ENCODE measurements at regions not wholly inside any gene's neighbourhood (a gene's known extent, or its start where the extent isn't known, plus 50 kb on each side); places are given as distances from the start of the nearest gene placed in this dataset.

DNA sequence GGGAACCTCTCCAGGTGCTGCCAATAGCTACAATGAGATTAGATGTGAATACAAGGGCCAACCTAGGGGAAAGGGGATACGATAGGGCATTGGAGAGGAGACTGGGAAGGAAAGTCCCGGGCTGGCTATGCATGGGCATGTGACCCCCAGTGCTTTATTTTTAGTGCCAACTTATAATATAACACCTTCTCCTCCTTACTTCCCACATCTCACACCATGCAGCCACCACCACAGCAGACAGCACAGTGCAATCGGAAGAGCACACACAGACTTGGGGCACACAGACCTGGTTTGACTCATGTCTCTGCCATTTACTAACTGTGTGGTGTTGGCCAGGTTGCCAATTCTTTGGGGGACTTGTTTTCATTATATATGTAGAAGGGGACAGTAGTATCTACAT lies 85.4 kb downstream of the TOMM20 start:
- no peaks in the 10 kb centered on the region for H3K27me3 ChIP-seq
- H3K36me3 ChIP-seq: no peaks in the 10 kb centered on the region
- H3K27ac ChIP-seq: no peak overlapping the region
- ATAC-seq: no peak
- H3K4me3 ChIP-seq: no peak overlapping the region
- H3K4me1 ChIP-seq: peaks cover 0 to 15% (median 8%) of the 10 kb centered on the region in 3 donors
- no peak for TF ChIP-seq POLR2A (IDR thresholded peaks at IDR 0.05)
- 80 to 93% methylated on average over 1 to 3 of the region's 3 CpGs for whole genome bisulfite sequencing, 2 donors (ENCODE audit: low coverage in 1 of 2)
- no peaks in the 10 kb centered on the region for H3K9me3 ChIP-seq

DNA sequence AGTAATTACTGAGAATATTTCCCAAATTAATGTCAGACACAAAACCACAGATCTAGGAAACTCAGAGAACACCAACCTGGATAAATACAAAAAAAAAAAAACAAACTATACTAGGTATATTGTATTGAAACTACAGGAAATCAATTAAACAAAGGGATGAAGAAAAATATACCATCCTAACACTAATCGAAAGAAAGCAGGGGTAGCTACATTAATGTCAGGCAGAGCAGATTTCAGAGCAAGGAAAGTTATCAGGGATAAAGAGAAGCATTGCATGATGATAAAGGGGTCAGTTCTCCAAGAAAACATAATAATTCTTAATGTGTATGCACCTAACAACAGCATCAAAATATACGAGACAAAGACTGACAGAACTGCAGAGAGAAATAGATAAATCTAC lies 89.9 kb downstream of the TOMM20 start:
- no peak for ATAC-seq
- Histone ChIP-seq H3K27me3 (no peaks in the 10 kb centered on the region), H3K4me3 (no peak overlapping the region), H3K4me1 (no peaks in the 10 kb centered on the region), H3K9me3 (no peaks in the 10 kb centered on the region), H3K36me3 (no peaks in the 10 kb centered on the region), H3K27ac (no peak overlapping the region)
- 78 to 92% methylated on average over 1 to 2 of the region's 2 CpGs for WGBS, 2 donors (ENCODE audit: low coverage in 1 of 2)
- no peak for TF ChIP-seq POLR2A (IDR thresholded peaks at IDR 0.05)

DNA sequence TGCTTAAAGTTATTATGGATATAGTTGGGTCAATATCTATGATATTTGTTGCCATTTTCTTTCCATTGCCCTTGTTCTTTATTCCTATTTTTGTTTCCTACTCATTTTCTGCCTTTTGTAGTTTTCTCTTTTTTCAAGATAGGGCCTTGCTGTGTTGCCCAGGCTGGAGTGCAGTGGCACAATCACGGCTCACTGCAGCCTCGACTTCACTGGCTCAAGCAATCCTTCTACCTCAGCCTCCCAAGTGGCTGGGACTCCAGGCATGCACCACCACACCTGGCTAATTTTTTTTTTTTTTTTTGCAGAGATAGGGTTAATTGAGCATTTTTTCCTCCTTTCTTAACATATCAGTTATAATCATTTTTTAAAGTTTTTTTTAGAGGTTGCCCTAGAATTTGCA lies 92.7 kb downstream of the TOMM20 start:
- H3K9me3 ChIP-seq: no peaks in the 10 kb centered on the region
- WGBS, 2 donors (ENCODE audit: low coverage in 1 of 2): 81 to 100% methylated on average over 1 to 2 of the region's 2 CpGs
- no peak overlapping the region for H3K4me3 ChIP-seq
- no peak for ATAC-seq
- H3K27me3 ChIP-seq: no peaks in the 10 kb centered on the region
- H3K4me1 ChIP-seq: no peaks in the 10 kb centered on the region
- no peak for TF ChIP-seq POLR2A (IDR thresholded peaks at IDR 0.05)
- TF ChIP-seq POLR2AphosphoS5 (IDR thresholded peaks at IDR 0.05): no peak
- no peak for TF ChIP-seq EP300 (IDR thresholded peaks at IDR 0.05)
- TF ChIP-seq, protein P1, sequence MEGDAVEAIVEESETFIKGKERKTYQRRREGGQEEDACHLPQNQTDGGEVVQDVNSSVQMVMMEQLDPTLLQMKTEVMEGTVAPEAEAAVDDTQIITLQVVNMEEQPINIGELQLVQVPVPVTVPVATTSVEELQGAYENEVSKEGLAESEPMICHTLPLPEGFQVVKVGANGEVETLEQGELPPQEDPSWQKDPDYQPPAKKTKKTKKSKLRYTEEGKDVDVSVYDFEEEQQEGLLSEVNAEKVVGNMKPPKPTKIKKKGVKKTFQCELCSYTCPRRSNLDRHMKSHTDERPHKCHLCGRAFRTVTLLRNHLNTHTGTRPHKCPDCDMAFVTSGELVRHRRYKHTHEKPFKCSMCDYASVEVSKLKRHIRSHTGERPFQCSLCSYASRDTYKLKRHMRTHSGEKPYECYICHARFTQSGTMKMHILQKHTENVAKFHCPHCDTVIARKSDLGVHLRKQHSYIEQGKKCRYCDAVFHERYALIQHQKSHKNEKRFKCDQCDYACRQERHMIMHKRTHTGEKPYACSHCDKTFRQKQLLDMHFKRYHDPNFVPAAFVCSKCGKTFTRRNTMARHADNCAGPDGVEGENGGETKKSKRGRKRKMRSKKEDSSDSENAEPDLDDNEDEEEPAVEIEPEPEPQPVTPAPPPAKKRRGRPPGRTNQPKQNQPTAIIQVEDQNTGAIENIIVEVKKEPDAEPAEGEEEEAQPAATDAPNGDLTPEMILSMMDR (IDR thresholded peaks at IDR 0.05): no peak
- no peak overlapping the region for H3K27ac ChIP-seq
- H3K36me3 ChIP-seq: no peaks in the 10 kb centered on the region

DNA sequence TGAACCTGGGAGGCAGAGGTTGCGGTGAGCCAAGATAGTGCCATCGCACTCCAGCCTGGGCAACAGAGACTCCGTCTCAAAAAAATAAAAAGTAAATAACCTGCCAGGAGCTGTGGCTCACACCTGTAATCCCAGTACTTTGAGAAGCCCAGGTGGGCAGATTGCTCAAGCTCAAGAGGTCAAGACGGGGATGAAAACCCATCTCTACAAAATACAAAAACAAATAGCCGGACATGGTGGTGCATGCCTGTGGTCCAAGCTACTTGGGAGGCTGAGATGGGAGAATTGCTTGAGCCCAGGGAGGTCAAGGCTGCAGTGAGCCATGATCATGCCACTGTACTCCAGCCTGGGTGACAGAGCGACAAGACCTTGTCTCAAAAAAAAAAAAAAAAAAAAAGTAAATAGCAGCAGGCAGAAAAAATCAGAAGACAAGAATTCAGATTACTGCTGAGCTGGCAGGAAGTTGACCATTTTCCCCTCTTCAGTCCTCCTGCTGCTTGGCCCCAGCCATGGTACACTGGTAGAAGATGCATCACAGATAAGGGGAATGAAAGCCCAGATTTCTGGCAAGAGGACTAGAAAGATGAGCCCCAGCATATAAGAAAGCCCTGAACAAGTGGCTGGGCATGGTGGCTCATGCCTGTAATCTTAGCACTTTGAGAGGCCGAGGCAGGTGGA lies 97.6 kb downstream of the TOMM20 start:
- no peak for ATAC-seq
- Histone ChIP-seq H3K9me3 (no peaks in the 10 kb centered on the region), H3K4me3 (no peak overlapping the region), H3K36me3 (no peaks in the 10 kb centered on the region), H3K27me3 (no peaks in the 10 kb centered on the region), H3K27ac (no peak overlapping the region), H3K4me1 (no peaks in the 10 kb centered on the region)
- 92 to 98% methylated on average over 4 to 7 of the region's 7 CpGs for WGBS, 2 donors (ENCODE audit: low coverage in 1 of 2)
- no peak for TF ChIP-seq POLR2AphosphoS5 (IDR thresholded peaks at IDR 0.05)

DNA sequence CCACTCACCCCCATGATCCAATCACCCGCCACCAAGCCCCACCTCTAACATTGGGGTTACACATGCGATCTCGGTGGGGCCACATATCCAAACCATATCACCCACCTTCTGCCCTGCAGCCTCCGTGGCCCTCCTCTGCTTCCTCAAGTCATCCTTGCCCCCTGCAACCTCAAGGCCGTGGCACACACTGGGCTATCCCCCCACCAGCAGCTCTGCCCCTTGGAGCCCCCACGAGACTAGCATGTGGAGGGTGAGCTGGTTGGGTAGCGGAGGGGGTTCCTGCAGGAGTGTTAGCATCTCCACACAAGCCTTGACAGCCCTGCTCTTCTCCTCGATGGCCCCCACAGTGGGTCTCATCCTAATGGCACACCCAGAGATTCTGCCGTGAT lies 100.8 kb downstream of the TOMM20 start:
- H3K9me3 ChIP-seq: no peaks in the 10 kb centered on the region
- H3K27me3 ChIP-seq: no peaks in the 10 kb centered on the region
- H3K4me1 ChIP-seq: peaks cover 0 to under 1% (median 0%) of the 10 kb centered on the region in 3 donors
- no peak overlapping the region for H3K27ac ChIP-seq
- H3K4me3 ChIP-seq: no peak overlapping the region
- WGBS, 2 donors (ENCODE audit: low coverage in 1 of 2): 90 to 100% methylated on average over 5 to 8 of the region's 9 CpGs
- no peaks in the 10 kb centered on the region for H3K36me3 ChIP-seq
- ATAC-seq: no peak
- no peak for TF ChIP-seq EP300 (IDR thresholded peaks at IDR 0.05)
- no peak for TF ChIP-seq POLR2AphosphoS5 (IDR thresholded peaks at IDR 0.05)
- TF ChIP-seq, protein P1 (IDR thresholded peaks at IDR 0.05): no peak
- no peak for TF ChIP-seq POLR2A (IDR thresholded peaks at IDR 0.05)

DNA sequence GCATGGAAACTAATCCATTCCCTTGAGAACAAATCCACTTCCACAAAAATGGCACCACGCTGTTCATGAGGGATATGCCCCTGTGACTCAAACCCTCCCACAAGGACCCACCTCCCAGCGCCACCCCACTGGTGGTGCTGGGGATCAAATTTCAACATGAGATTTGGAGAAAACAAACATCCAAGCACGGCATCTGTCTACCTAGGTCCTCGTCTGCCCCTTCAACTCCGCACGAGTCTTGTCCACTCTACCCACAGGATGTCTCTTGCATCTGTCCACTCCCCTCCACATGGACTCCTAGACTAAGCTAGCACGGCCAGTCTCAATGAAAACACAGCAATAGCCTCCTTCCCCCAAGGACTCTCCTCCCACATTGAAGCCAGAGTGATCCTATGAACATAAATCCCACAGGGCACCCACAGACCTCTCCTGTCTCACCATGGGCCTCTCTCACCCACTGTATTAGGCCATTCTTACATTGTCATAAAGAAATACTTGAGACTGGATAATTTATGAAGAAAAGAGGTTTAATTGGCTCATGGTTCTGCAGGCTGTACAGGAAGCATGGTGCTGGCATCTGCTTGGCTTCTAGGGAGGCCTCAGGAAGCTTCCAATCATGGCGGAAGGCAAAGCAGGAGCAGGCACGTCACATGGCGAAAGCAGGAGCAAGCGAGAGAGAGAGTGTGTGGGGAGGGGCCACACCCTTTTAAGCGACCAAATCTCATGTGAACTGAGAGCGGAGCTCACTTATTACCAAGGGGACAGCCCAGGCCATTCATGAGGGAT lies 101.4 kb downstream of the TOMM20 start:
- TF ChIP-seq POLR2AphosphoS5 (IDR thresholded peaks at IDR 0.05): no peak
- no peak for TF ChIP-seq EP300 (IDR thresholded peaks at IDR 0.05)
- no peaks in the 10 kb centered on the region for H3K27me3 ChIP-seq
- no peak overlapping the region for H3K27ac ChIP-seq
- H3K4me3 ChIP-seq: no peak overlapping the region
- WGBS, 2 donors (ENCODE audit: low coverage in 1 of 2): 97 to 98% methylated on average over 11 to 13 of the region's 13 CpGs
- H3K36me3 ChIP-seq: no peaks in the 10 kb centered on the region
- H3K9me3 ChIP-seq: no peaks in the 10 kb centered on the region
- ATAC-seq: no peak
- peaks cover 0 to 6% (median 1%) of the 10 kb centered on the region in 3 donors for H3K4me1 ChIP-seq
